Lung (tissue), 11 donors: ENCODE measurements at regions not wholly inside any gene's neighbourhood (a gene's known extent, or its start where the extent isn't known, plus 50 kb on each side); places are given as distances from the start of the nearest gene placed in this dataset.
A peak's percentile ranks its signal among the peaks of the same experiment; 100 is the strongest.

ENCODE experiments used
- ATAC-seq: fragments of 200-7000 bp; cut with Tn5 transposase; one replicate; pipeline ENCODE4 v1.9.1; 2020; ENCODE audit warnings: moderate number of reproducible peaks; ENCODE audit not compliant: insufficient read depth, low FRiP score
- DNase-seq, 3 donors: peaks; one replicate each; pipeline ENCODE4 v3.0.0-alpha.2; 2013 to 2017
- H3K27ac ChIP-seq, 2 donors: one replicate each; pipeline ENCODE4 v1.5.1; 2013; ENCODE audit warnings: mild to moderate bottlenecking in 2 of 2, moderate library complexity in 2 of 2, control low read depth in 1 of 2, inconsistent platforms in 1 of 2, low read depth in 1 of 2, low read length in 1 of 2
- H3K27me3 ChIP-seq, 3 donors: one replicate each; pipeline ENCODE4 v1.5.1; 2013; ENCODE audit warnings: low read length in 2 of 3; ENCODE audit not compliant: control insufficient read depth in 3 of 3, insufficient read depth in 3 of 3
- H3K36me3 ChIP-seq, 4 donors: one replicate each; pipeline ENCODE4 v1.5.1; 2013; ENCODE audit warnings: low read length in 4 of 4, mild to moderate bottlenecking in 1 of 4, moderate library complexity in 1 of 4; ENCODE audit not compliant: control insufficient read depth in 4 of 4, insufficient read depth in 4 of 4
- H3K4me1 ChIP-seq, 5 donors: one replicate each; pipeline ENCODE4 v1.5.1; 2013; ENCODE audit warnings: low read length in 5 of 5, mild to moderate bottlenecking in 2 of 5, moderate library complexity in 1 of 5; ENCODE audit not compliant: control insufficient read depth in 5 of 5, insufficient read depth in 5 of 5
- H3K4me3 ChIP-seq: one replicate; pipeline ENCODE4 v1.5.1; 2013; ENCODE audit warnings: mild to moderate bottlenecking, control low read depth, moderate library complexity
- H3K9ac ChIP-seq, 2 donors: one replicate each; pipeline ENCODE4 v1.5.1; 2013; ENCODE audit warnings: low read length in 2 of 2, control low read depth in 1 of 2; ENCODE audit not compliant: insufficient read depth in 1 of 2
- H3K9me3 ChIP-seq, 4 donors: one replicate each; pipeline ENCODE4 v1.5.1; 2013; ENCODE audit warnings: low read length in 3 of 4, mild to moderate bottlenecking in 1 of 4, moderate library complexity in 1 of 4; ENCODE audit not compliant: control insufficient read depth in 4 of 4, insufficient read depth in 3 of 4
- WGBS, 2 donors: extraction: QIAGEN DNeasy Blood & Tissue Kit; methylation state at CpG; one replicate each; pipeline ENCODE4 v1.1.7; 2013; 5-methylcytosine and 5-hydroxymethylcytosine counted together
- TF ChIP-seq, protein P1 (sequence below): IDR thresholded peaks from 2 replicates; pipeline ENCODE4 v1.5.1; 2012; ENCODE audit warnings: mild to moderate bottlenecking; ENCODE audit errors: control extremely low read depth, extremely low read depth
- donor health status: control.
- donor health status: control.
- donor health status: Bipolar disorder and iron deficiency.
- donor health status: healthy.
- donor health status: DM: yes; HTN: yes; CAD: no.

GRCh38 chr20:58595167-58595566, 55.9 kb upstream of the STX16 start:
- Histone ChIP-seq H3K9ac (no peak overlapping the region), H3K27ac (no peak overlapping the region), H3K9me3 (peaks cover 0 to 3% (median 0%) of the 10 kb centered on the region in 4 donors), H3K36me3 (no peaks in the 10 kb centered on the region), H3K4me3 (no peak overlapping the region), H3K4me1 (peaks cover 0 to 33% (median 17%) of the 10 kb centered on the region in 5 donors), H3K27me3 (no peaks in the 10 kb centered on the region)
- no peak for ATAC-seq
- WGBS, 2 donors = 59 to 84% methylated on average over 3 of the region's 3 CpGs
- DNase-seq = peak in 1 of 3 donors; percentile 23
- TF ChIP-seq, protein P1, sequence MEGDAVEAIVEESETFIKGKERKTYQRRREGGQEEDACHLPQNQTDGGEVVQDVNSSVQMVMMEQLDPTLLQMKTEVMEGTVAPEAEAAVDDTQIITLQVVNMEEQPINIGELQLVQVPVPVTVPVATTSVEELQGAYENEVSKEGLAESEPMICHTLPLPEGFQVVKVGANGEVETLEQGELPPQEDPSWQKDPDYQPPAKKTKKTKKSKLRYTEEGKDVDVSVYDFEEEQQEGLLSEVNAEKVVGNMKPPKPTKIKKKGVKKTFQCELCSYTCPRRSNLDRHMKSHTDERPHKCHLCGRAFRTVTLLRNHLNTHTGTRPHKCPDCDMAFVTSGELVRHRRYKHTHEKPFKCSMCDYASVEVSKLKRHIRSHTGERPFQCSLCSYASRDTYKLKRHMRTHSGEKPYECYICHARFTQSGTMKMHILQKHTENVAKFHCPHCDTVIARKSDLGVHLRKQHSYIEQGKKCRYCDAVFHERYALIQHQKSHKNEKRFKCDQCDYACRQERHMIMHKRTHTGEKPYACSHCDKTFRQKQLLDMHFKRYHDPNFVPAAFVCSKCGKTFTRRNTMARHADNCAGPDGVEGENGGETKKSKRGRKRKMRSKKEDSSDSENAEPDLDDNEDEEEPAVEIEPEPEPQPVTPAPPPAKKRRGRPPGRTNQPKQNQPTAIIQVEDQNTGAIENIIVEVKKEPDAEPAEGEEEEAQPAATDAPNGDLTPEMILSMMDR = no peak

GRCh38 chr20:58593880-58594638, 57.0 kb upstream of the STX16 start:
- H3K27me3 ChIP-seq = no peaks in the 10 kb centered on the region
- H3K9ac ChIP-seq = no peak overlapping the region
- H3K36me3 ChIP-seq = no peaks in the 10 kb centered on the region
- WGBS, 2 donors = 45 to 53% methylated on average over 18 of the region's 18 CpGs
- no peak overlapping the region for H3K27ac ChIP-seq
- peaks cover 0 to 3% (median 0%) of the 10 kb centered on the region in 4 donors for H3K9me3 ChIP-seq
- H3K4me1 ChIP-seq = peaks cover 0 to 33% (median 17%) of the 10 kb centered on the region in 5 donors
- no peak for ATAC-seq
- no peak for DNase-seq
- TF ChIP-seq, protein P1 = no peak
- H3K4me3 ChIP-seq = no peak overlapping the region

- Histone ChIP-seq H3K36me3 (no peaks in the 10 kb centered on the region), H3K4me1 (peaks cover 0 to 17% (median 6%) of the 10 kb centered on the region in 5 donors), H3K27me3 (no peaks in the 10 kb centered on the region), H3K9me3 (peaks cover 0 to 3% (median 0%) of the 10 kb centered on the region in 4 donors), H3K4me3 (no peak overlapping the region), H3K9ac (no peak overlapping the region), H3K27ac (no peak overlapping the region)
- DNase-seq (no peak), ATAC-seq (no peak)
- 82% methylated on average over 13 of the region's 13 CpGs for WGBS, 2 donors
- TF ChIP-seq, protein P1 = no peak
Measured at GRCh38 chr20:58592076-58592695, 58.9 kb upstream of the STX16 start.
